Testis (tissue), 2 donors: ENCODE measurements at regions not wholly inside any gene's neighbourhood (a gene's known extent, or its start where the extent isn't known, plus 50 kb on each side); places are given as distances from the start of the nearest gene placed in this dataset.

Experiments
- DNase-seq: peaks from one replicate; pipeline ENCODE4 v3.0.0-alpha.2; 2019
- H3K27ac ChIP-seq, 2 donors: fragments of 200-600 bp; sonication (generic); one replicate each; pipeline ENCODE4 v1.5.1; 2019
- H3K27me3 ChIP-seq: fragments of 200-600 bp; sonication (generic); one replicate; pipeline ENCODE4 v1.5.1; 2019
- H3K36me3 ChIP-seq: fragments of 200-600 bp; sonication (generic); one replicate; pipeline ENCODE4 v1.5.1; 2017; ENCODE audit warnings: low read depth; ENCODE audit errors: missing control alignments
- H3K4me1 ChIP-seq: fragments of 200-600 bp; sonication (generic); one replicate; pipeline ENCODE4 v1.5.1; 2019
- H3K4me3 ChIP-seq, 2 donors: fragments of 200-600 bp; sonication (generic); one replicate each; pipeline ENCODE4 v1.5.1; 2017 to 2019
- H3K9me3 ChIP-seq: fragments of 200-600 bp; sonication (generic); one replicate; pipeline ENCODE4 v1.5.1; 2017
- POLR2A ChIP-seq: fragments of 450-650 bp; IDR thresholded peaks from one replicate; pipeline ENCODE4 v1.6.1; 2017; ENCODE audit warnings: antibody characterized with exemption, mild to moderate bottlenecking, moderate library complexity
- WGBS, 2 donors: methylation state at CpG; one replicate each; pipeline ENCODE4 v1.1.5; 2018; 5-methylcytosine and 5-hydroxymethylcytosine counted together
- intact Hi-C: fragments of 100-400 bp; cut with DNase I; formaldehyde crosslinking; loops from one replicate; pipeline ENCODE4 v1.15.1; 2023; ENCODE audit warnings: low total_unique reads
- TF ChIP-seq, protein P1 (sequence below), 3 experiments: fragments of 450-650 bp in 2 of 3; fragments of 200-600 bp in 1 of 3; sonication (generic) in 1 of 3; IDR thresholded peaks; one replicate each; pipeline ENCODE4 v1.5.1; 2016 to 2019; ENCODE audit warnings: antibody characterized with exemption in 3 of 3, mild to moderate bottlenecking in 2 of 3, moderate library complexity in 1 of 3

DNA sequence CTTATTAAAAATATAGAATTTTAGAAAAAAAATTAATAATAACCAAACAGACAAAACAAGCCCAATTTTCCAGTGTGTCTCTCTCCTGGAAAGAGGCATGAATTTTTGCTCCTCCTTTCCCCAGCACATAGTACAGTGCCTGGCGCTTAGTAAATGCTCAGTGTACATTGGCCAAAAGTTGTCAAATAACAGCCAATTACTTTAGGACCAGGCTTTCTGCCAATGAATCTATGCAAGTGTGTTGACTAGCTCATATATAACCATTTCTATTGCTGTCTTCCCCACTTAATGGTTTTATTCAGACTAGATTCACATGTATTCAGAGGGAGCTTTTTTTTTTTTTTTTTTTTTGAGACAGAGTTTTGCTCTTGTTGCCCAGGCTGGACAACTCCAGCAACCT is 120.1 kb upstream of the CD180 start:
- DNase-seq = no peak
- no peaks in the 10 kb centered on the region for H3K27me3 ChIP-seq
- H3K4me3 ChIP-seq = no peak overlapping the region
- no peak overlapping the region for H3K27ac ChIP-seq
- no peaks in the 10 kb centered on the region for H3K36me3 ChIP-seq
- no peaks in the 10 kb centered on the region for H3K4me1 ChIP-seq
- intact Hi-C loops = no loop called here
- WGBS, 2 donors = 91 to 97% methylated on average over 1 of the region's 1 CpG
- no peaks in the 10 kb centered on the region for H3K9me3 ChIP-seq
- TF ChIP-seq POLR2A = no peak
- TF ChIP-seq, protein P1, sequence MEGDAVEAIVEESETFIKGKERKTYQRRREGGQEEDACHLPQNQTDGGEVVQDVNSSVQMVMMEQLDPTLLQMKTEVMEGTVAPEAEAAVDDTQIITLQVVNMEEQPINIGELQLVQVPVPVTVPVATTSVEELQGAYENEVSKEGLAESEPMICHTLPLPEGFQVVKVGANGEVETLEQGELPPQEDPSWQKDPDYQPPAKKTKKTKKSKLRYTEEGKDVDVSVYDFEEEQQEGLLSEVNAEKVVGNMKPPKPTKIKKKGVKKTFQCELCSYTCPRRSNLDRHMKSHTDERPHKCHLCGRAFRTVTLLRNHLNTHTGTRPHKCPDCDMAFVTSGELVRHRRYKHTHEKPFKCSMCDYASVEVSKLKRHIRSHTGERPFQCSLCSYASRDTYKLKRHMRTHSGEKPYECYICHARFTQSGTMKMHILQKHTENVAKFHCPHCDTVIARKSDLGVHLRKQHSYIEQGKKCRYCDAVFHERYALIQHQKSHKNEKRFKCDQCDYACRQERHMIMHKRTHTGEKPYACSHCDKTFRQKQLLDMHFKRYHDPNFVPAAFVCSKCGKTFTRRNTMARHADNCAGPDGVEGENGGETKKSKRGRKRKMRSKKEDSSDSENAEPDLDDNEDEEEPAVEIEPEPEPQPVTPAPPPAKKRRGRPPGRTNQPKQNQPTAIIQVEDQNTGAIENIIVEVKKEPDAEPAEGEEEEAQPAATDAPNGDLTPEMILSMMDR (IDR thresholded peaks at IDR 0.05) = no peak

DNA sequence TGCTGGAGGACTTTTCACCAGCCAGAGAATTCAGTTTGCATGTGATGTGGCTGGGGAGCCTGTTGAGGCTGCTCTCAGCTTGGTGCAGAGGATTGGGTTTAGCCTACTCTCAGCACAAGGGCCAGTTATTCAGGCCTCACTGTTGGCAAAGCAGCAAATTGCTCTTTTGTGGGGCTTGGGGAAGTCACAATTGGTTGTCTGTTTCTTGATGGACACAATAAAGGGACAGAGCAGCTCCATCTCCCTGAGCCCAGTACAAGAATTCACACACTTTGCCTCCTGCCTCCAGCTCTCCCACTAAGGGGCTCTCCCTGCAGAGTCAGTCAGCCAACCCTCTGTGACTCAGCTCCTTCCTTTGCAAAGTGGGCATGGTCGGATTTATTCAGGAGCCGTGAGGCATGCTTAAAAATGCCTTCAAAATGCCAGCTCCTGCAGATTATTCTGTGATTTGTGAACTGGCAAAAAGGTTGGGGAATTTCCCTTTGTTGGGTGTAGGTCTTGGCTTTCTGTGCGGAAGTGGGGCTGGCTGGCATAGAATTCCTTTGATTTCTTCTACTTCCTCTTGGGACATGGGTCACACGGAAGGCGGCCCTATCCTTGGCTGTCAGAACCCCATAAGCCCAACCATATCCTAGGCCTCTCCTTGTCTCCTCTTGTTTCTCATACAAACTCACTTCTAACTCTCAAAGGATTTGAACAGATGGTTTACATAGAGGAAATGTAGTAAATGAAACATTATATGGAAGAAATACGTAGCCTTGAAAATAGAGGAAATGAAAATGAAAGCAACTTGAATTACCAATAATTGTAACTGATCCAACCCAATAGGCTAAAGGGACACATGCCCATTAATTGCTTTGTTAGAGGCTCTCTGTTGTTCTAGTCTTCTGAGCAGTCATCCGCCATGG is 118.7 kb upstream of the CD180 start:
- H3K4me1 ChIP-seq = no peaks in the 10 kb centered on the region
- H3K9me3 ChIP-seq = no peaks in the 10 kb centered on the region
- no peak for DNase-seq
- intact Hi-C loops = no loop called here
- no peak overlapping the region for H3K27ac ChIP-seq
- 75 to 87% methylated on average over 7 of the region's 7 CpGs for WGBS, 2 donors
- no peaks in the 10 kb centered on the region for H3K36me3 ChIP-seq
- no peaks in the 10 kb centered on the region for H3K27me3 ChIP-seq
- TF ChIP-seq, protein P1 (IDR thresholded peaks at IDR 0.05) = no peak
- no peak for TF ChIP-seq POLR2A
- H3K4me3 ChIP-seq = no peak overlapping the region

DNA sequence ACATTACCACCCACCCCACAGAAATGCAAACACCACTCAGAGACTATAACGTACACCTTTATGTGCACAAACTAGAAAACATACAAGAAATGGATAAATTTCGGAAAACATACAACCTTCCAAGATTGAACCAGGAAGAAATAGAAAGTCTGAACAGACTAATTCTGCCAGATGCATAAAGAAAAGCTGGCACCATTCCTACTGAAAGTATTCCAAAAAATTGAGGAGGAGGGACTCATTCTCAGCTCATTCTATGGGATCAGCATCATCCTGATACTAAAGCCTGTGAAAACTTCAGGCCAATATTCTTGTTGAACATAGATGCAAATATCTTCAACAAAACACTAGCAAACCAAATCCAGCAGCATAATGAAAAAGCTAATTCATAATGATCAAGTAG is 115.1 kb upstream of the CD180 start:
- 94% methylated on average over 2 of the region's 2 CpGs for WGBS, 2 donors
- Histone ChIP-seq H3K27ac (no peak overlapping the region), H3K4me3 (no peak overlapping the region), H3K27me3 (no peaks in the 10 kb centered on the region), H3K36me3 (no peaks in the 10 kb centered on the region), H3K9me3 (no peaks in the 10 kb centered on the region), H3K4me1 (no peaks in the 10 kb centered on the region)
- no peak for DNase-seq
- intact Hi-C loops = no loop called here
- TF ChIP-seq, protein P1 (IDR thresholded peaks at IDR 0.05) = no peak
- no peak for TF ChIP-seq POLR2A

DNA sequence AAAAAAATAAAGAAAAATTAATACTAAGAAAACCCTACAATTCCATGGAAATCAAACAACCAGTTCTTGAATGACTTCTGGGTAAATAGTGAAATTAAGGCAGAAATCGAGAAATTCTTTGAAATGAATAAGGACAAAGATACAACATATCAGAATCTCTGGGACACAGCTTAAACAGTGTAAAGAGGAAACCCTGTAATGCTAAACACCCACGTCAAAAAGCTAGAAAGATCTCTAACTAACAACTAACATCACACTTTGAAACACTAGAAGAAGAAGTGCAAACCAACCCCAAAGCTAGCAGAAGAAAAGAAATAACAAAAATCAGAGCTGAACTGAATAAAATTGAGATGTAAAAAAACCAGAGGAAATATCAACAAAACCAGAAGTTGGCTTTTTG is 114.6 kb upstream of the CD180 start:
- Histone ChIP-seq H3K27me3 (no peaks in the 10 kb centered on the region), H3K9me3 (no peaks in the 10 kb centered on the region), H3K4me3 (no peak overlapping the region), H3K36me3 (no peaks in the 10 kb centered on the region), H3K27ac (no peak overlapping the region), H3K4me1 (no peaks in the 10 kb centered on the region)
- no peak for DNase-seq
- 79 to 88% methylated on average over 2 of the region's 2 CpGs for WGBS, 2 donors
- intact Hi-C loops = no loop called here
- TF ChIP-seq POLR2A = no peak
- TF ChIP-seq, protein P1 (IDR thresholded peaks at IDR 0.05) = no peak

DNA sequence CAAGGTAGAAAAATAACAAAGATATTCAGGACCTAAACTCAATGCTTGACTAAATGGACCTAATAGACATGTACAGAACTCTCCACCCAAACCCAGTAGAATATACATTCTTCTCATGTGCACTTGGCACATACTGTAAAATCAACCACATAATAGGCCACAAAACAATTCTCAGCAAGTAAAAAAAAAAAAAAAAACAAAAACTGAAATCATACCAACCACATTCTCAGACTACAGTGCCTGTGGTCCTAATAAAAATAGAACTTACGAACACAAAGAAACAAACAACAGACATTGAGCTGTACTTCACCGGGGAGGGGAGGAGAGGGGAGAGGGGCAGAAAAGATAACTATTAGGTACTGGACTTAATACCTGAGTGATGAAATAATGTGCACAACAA is 114.1 kb upstream of the CD180 start:
- Histone ChIP-seq H3K4me3 (no peak overlapping the region), H3K4me1 (no peaks in the 10 kb centered on the region), H3K27me3 (no peaks in the 10 kb centered on the region), H3K27ac (no peak overlapping the region), H3K36me3 (no peaks in the 10 kb centered on the region), H3K9me3 (no peaks in the 10 kb centered on the region)
- DNase-seq = no peak
- intact Hi-C loops = no loop called here
- TF ChIP-seq, protein P1 (IDR thresholded peaks at IDR 0.05) = no peak
- TF ChIP-seq POLR2A = no peak
- WGBS, 2 donors = 95 to 96% methylated on average over 2 of the region's 2 CpGs
